ENCODE measurements at regions not wholly inside any gene's neighbourhood (a gene's known extent, or its start where the extent isn't known, plus 50 kb on each side); places are given as distances from the start of the nearest gene placed in this dataset.
"Not testable (repeated sequence)": the region's sequence is repeated elsewhere in the genome, so short reads cannot be mapped to it uniquely, and the experiment has no call there.

GRCh38 chr2:59180621-59181020 is 939.5 kb upstream of the FANCL start:
- no peak for DNase-seq (ENCODE audit: extremely low read depth, low read depth)

DNA sequence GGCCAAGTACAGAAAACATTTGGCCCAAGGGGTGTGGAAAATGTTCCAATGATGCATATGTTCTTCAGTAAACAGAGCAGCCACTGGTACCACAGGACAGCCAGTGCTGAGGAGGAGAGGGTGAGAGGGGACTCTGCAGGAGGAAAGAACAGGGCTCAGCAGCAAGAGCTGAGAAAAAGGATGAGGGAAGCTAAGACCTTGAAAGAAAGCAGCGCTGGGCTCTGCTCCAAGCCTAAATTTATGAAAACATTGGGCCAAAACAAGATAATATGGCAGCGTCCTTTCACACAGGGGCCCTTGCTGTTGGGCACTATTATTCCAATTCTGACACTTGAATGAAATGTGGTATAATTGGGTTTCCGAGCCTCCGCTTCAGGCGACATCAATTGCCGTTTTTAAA is 939.0 kb upstream of the FANCL start:
- DNase-seq (ENCODE audit: extremely low read depth, low read depth) = no peak

GRCh38 chr2:59177748-59178147 is 936.6 kb upstream of the FANCL start:
- DNase-seq (ENCODE audit: extremely low read depth, low read depth) = no peak

- DNase-seq (ENCODE audit: extremely low read depth, low read depth) = no peak
Observed at GRCh38 chr2:59176737-59177136, 935.6 kb upstream of the FANCL start.

GRCh38 chr2:59174536-59175243 is 933.6 kb upstream of the FANCL start:
- DNase-seq (ENCODE audit: extremely low read depth, low read depth) = no peak

GRCh38 chr2:59173325-59173724 is 932.2 kb upstream of the FANCL start:
- no peak for DNase-seq (ENCODE audit: extremely low read depth, low read depth)

DNA sequence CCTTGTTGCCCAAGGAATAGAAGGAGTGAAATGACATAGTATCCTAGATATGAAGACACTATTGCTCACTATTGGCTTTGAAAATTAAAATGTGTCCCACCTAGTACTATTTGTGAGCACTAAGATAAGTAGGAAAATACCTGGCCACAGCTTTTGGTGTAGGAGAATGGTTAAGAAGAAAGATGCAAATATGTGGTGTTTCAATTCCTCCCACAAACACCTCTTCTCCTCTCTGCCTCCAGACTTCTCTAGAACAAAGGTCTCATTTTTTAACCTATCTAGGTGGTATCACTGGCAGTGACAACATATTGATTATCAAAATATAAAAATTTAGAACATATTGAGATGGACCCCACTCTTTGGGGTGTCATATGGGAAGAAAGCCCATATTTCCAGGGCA is 929.9 kb upstream of the FANCL start:
- no peak for DNase-seq (ENCODE audit: extremely low read depth, low read depth)

DNA sequence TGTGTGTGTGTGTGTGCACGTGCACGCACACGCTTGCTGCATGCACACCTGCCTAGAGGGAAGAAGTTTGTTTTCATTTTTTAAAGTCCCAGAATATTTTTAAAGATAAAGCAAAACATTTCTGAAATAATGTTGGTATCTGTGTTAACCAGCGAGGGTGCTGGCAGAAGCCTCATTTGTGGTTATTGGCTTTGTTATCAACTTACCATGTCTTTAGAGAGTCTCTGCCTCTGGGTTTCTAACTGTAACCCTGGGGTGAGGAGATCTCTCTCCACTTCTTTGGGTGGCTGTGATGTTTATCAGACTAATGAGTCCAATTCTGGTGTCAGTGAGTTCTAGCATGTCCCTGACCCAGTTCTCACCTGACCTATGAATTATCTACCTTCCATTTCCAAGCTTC is 927.6 kb upstream of the FANCL start:
- no peak for DNase-seq (ENCODE audit: extremely low read depth, low read depth)

DNA sequence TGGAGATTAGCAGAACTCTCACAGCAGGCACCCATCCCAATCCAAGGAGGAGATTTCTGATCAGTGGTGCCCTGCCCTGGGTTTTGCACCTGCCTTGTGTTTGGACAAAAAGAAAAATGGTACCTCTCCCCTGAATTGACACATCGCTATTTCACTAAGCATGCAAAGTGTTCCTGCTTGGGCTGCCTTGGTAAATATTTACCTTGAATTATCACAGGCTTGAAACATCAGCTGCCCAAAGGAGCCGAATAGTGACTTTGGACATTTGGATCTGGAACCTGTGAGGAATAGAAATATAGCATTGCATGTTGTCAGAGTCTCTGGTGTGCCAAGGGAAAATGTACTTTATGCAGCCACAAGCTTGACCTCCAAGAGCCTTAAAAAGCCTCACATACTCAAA is 926.4 kb upstream of the FANCL start:
- no peak for DNase-seq (ENCODE audit: extremely low read depth, low read depth)

DNA sequence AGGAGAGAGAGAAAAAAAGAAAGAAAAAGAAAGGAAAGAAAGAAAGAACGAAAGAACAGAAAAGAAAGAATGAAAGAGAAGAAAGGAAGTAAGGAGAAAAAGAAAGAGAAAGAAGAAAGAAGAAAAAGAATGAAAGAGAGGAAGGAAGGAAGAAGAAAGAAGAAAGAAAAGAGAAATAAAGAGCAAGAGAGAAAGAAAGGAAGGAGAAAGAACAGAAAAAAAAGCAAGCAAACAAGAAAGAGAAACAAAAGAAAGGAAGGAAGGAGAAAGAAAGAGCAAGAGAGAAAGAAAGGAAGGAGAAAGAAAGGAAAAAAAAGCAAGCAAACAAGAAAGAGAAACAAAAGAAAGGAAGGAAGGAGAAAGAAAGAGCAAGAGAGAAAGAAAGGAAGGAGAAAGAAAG is 916.8 kb upstream of the FANCL start:
- DNase-seq (ENCODE audit: extremely low read depth, low read depth) = not testable (repeated sequence)

DNA sequence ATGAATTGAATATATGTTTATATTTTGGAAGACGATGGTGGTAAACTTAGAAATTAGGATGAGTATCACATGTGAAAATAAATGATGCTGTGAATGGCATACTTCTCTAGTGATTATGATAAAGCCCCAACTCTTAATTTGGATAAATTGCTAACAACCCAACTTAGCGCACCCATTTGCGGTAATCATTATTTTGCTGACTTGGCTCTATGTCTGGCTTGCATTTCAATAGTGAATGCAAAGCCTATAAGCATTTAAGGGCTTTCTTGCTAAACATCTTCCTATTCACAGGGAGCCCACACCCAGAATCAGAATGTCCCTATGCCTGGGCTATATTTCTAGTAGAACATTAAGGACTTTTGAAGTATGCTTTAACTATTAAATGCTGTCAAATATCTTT is 910.7 kb upstream of the FANCL start:
- no peak for DNase-seq (ENCODE audit: extremely low read depth, low read depth)

DNA sequence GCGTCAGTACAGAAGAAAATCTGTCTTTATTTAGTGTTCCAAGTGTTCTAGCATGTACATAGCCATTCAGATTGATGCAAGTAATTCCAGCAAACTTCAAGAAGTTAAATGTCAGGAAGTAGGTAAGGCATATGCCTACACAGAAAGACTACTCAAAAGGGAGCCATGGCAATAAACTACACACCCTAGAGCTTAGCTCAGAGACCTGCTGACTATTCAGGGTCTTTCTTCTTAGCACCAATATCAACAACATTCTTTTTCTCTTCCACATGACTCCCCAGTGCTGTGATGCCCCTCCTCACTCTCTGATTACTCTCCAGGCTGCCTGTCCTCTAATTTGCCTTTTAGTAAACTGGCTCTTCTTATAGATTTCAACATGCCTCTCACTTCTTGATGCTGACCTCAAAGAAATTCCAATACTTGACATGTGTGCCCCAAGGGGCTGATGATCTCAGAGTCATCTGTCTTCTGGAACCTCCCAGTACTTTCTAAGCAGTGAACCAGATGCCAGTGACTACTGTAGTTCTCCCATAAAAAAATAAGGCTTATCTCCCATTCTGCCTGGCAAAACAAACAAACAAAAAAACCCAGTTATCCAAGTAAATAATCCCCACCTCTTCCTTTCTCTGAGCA is 909.2 kb upstream of the FANCL start:
- DNase-seq (ENCODE audit: extremely low read depth, low read depth) = no peak

DNA sequence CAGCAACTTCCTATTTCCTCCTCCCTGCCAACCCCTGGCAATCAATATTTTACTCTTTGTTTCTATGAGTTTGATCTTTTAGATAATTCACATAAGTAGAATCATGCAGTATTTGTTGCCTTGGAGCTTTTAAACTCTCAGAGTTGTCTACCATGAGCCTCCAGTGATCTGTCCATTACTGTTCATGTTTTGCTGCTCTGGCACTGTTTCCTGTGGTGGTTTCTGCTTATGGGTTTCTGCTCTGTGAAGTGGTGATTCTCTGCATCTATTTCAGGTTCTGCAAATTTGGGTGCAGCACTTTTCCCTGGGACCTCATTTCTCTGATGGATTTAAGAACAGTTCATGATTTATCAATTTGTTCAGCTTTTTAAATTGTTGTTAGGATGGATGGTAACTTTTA is 908.1 kb upstream of the FANCL start:
- no peak for DNase-seq (ENCODE audit: extremely low read depth, low read depth)

DNA sequence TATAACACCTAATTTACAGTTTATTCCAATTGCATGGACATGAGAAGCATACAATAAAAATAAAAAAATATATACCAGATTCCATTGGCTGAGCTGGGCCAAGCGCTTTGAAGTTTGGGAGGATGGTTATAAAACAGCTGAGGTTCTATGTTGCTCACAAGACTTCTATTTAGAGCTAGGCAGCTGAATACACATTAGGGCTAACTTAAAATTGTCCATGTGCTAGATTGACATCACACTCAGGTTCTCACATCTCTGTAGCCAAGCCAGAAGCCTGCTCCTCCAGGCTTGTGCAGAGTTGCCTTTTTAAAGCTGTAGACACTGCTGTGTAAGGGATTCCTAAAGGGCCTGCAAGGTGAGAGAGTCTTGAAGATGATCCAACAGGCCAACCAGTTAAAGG is 871.1 kb upstream of the FANCL start:
- DNase-seq (ENCODE audit: extremely low read depth, low read depth) = no peak

GRCh38 chr2:59096973-59097372 is 855.8 kb upstream of the FANCL start:
- DNase-seq (ENCODE audit: extremely low read depth, low read depth) = no peak

DNA sequence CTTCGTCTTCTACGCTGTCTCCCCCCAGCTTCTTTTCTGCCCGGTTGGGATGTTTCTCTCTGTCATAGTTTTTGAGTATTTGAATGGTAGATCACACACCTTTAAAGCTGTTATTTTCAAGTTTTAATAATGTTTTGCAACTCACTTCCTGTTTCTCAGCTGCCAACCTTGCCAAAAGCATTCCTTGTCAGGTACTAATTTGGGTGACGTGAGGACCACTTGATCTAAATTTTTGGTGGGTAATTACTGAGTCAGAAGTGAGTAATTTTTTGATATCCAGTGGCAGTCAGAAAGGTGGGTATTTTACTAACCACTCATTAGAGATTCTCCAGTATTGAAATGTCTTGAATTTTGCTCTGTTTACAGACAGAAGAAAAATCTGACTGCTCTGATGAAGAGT is 852.4 kb upstream of the FANCL start:
- DNase-seq (ENCODE audit: extremely low read depth, low read depth) = no peak

GRCh38 chr2:59084326-59084725 is 843.2 kb upstream of the FANCL start:
- DNase-seq (ENCODE audit: extremely low read depth, low read depth) = no peak

- no peak for DNase-seq (ENCODE audit: extremely low read depth, low read depth)
Observed at GRCh38 chr2:59083075-59083828, 842.1 kb upstream of the FANCL start.

DNA sequence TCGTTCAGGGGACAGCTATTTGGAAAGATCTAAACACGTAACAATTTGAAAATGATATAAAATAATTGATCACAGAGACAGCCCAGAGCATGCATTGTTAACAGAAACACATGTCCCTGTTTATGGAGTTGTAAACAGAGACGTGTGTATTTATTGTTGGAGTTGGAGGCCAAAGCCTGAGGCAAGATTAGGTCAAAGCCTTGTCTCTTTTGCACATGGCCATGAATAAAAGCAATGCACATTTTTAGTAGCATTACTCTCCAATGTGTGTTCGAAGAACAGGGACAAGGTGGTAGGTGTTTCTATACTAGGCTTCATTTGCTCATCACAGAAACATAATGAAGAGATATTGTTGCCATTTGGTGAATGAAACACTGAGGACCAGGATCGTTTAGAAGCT is 841.5 kb upstream of the FANCL start:
- DNase-seq (ENCODE audit: extremely low read depth, low read depth) = no peak

GRCh38 chr2:59080451-59081181 is 839.5 kb upstream of the FANCL start:
- DNase-seq (ENCODE audit: extremely low read depth, low read depth) = no peak

GRCh38 chr2:59077981-59078531 is 836.9 kb upstream of the FANCL start:
- no peak for DNase-seq (ENCODE audit: extremely low read depth, low read depth)

Measured in NCI-H460 (cell line).